GM18907 (cell line): ENCODE measurements at regions not wholly inside any gene's neighbourhood (a gene's known extent, or its start where the extent isn't known, plus 50 kb on each side); places are given as distances from the start of the nearest gene placed in this dataset.

ENCODE experiments used
- ATAC-seq: cut with Tn5 transposase; IDR thresholded peaks from one replicate; pipeline ENCODE4 v1.9.1; 2021; ENCODE audit warnings: mild to moderate bottlenecking, moderate library complexity; ENCODE audit not compliant: unreplicated experiment

DNA sequence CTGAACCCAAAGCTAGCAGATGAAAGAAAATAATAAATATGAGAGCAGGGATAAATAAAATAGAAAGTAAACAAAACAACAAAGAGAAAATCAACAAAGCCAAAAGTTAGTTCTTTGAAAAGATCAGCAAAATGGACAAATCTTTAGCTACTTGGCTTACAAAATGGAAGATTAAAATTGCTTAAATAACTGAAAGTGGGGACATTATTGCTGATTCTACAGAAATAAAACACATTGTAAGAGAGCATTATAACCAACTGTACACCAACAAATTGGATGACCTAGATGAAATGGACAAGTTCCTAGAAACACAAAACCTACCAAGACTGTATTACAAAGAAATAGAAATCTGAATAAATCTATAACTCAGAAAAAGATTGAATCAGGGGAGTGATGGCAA is 238.3 kb upstream of the C1orf87 start:
- ATAC-seq, result no peak

DNA sequence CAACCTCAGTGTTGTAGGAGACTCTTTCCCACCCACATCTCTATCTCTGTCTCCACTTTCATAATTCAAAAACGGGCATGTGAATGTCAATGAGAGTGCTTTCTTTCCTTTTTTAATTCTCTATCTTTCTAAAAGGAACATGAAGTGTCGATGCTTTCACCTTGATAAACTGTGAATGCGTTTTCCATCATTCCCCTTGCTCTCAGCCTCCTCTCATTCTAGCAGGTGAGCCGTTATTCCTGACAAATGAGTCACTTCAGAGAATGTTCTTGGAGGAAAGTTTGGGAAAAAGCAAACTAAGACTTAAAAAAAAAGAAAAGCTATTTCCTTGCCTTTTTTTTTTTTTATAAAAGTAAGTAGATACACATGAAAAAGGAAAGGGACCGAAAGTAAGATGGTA is 226.0 kb upstream of the C1orf87 start:
- no peak for ATAC-seq

DNA sequence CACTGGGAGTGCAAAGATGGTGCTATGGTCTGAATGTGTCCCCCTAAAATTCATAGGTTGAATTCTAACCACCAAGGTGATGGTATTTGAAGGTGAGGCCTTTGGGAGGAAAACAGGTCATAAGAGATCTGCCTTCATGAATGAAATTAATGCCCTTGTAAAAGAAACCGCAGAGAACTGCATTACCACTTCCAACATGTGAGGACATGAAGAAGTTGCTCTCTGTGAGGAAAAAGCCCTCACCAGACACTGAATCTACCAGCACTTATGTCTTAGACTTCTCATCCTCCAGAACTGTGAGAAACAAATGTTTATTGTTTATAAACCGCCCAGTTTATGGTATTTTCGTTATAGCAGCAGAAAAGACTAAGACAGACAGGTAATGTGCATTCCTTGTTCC is 224.7 kb upstream of the C1orf87 start:
- ATAC-seq, result no peak

DNA sequence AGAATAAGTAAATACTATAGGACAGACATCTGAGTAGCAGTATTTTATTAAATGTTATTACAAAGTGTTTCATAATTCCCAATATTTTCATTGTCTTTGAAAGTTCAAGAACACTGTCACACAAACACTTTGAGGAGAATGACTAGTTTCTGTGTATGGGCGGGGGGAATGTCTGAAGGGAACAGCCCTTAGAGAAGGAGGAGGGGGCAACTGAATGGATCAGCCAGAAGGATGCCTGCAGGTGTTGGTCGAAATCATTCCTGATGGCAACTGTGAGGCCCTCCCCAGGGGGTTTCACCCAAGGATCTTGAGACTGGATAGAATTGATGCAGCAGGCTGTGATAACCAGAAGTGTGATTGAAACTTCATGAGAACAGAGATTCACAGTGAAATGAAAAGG is 223.2 kb upstream of the C1orf87 start:
- ATAC-seq, result no peak

DNA sequence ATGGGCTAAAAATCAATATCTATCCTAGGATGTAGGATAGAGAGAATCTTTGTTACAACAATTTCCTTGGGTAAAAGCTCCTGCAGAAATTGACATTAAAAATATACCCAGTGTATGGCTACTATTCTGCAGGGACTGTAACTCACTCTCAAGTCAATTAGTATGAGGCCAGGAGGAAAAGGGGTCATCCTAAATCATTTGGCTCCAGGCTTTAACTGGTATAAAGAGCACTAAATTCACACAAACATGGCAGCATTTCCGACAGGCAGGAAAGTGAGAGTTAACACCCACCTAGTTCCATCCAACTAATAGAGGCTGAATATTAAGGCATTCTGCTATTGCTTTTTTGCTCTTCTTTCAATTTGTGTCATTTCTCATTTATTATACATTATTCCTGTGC is 218.6 kb upstream of the C1orf87 start:
- ATAC-seq, result no peak

DNA sequence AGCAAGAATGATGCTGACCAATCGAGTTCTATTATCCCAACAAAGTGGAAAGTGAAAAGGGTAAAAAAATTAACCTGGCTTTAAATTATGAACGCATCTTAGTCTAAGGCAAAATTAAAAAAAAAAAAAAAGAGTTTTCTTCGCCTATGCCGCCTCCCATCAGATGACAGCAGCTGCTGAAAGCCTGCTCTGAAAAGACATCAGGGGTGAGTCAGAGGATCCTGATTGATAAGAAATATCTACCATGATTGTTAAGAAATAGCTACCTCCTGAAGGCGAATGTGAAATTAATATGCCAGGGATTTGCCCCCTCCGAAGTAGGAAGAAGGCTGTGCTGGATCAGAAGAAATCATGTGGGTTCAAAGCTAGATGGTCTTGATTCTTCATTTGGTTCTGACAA is 216.8 kb upstream of the C1orf87 start:
- no peak for ATAC-seq

DNA sequence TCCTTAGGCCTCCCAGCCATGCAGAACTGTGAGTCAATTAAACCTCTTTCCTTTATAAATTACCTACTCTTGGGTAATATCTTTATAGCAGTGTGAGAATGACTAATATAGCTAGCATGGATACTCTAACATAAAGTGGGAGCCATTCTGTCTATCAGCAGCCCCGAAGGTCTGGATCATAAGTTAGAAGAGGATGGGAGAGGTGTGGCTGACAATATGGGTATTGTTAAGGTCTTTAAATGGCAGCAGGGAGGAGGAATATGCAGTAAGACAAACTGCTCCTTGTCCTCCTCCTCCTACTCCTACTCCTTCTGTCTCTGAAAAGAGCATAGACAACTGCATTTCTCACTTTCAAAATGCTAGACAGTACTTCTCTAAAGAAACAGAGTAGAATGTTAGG is 214.0 kb upstream of the C1orf87 start:
- ATAC-seq, result no peak

DNA sequence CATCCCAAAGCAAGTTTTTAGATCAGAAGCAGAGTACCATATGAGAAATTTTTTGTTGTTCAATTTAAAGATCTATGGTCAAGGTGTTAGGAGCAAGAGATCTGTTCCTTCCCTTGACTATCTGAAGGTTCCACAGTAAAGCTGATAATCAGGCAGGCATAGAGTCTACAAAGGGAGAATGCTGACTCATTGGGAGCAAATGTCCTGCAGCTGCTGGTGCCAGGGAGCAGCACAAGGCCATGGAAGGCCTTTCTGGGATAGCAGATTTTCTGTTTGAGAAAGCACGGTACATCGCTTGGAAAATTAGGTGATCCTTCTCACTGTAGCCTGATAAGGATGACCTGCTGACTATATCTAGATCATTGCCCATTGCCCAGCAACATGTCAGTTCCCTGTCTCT is 210.1 kb upstream of the C1orf87 start:
- no peak for ATAC-seq

DNA sequence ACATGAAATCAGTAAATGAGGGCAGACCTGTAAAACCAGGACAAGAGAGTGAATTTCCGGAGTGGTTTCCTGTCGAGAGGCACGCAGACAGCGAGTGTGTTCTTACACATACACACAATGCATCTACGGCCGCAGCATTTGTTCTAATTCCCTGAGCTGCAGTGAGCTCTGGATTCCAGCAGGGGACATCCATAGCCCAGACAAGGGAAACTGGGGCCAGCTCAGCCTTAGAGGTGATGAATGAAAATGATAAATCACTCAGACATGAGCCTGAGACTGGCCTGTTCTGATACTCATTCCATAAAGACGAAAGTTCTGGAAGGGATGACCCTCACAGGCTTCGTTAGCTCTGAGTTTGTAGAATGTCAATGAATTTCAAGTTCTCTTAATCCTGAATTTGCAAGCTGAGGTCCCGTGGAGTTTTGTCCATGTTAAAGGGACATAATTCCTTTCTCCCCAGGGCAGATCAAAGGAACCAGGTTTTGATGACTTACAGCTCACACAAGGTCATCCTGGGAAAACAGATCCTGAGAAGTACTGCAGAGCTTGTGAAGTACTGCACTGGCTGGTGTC is 207.9 kb upstream of the C1orf87 start:
- peak; percentile 94 for ATAC-seq

DNA sequence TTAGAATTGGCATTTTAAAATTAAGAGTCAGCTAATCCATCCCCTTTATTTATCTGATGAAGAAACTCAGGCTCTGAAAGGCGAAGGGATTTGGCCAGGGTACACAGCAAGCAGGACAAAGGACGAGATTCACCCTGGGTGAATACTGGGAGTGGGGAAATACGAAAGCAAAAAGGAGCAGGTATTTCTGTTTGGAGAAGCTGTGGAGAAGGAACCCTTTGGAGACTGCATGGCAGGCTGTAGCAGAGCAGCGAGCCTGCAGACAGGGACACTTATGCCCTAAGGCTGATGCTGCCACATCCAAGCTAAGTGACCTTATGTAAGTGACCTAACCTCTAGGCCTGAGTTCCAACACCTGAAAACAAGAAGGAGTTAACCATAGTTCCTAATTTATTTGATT is 207.2 kb upstream of the C1orf87 start:
- no peak for ATAC-seq

DNA sequence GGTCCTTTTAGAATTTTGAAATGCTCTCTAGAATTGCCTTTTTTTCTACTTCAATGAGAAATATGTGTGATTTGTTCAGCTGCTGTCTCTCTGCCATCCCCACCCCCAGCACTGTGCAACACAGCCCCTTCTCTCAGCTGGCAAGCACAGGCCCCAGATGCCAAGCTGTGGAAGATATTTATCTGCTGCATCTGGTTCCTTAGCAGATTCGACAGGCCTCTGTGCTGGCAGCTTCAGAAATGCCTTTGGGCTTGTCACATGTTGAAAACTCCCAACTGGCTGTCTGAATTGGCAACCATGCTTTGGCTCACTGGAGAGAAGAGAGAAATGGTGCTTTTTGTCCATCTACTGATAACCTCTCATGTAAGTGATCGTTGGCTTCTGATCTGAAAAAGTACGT is 206.7 kb upstream of the C1orf87 start:
- ATAC-seq, result no peak

DNA sequence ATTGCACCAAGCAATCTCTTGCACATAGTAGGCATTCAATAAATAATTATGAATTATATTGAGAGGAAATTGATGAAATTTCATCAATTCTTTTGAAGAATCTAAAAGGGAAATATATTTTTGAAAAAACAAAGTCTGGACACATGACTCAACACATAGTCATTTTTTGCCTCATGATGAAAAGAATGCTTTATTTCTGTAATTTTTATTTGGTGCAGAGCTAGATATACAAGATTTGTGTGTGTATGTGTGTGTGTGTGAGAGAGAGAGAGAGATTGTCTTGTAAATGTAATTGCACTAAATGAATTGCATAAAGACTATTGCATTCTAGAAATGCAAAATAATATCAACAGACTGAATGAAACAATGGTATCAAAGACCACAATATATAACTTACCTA is 206.2 kb upstream of the C1orf87 start:
- ATAC-seq, result no peak

DNA sequence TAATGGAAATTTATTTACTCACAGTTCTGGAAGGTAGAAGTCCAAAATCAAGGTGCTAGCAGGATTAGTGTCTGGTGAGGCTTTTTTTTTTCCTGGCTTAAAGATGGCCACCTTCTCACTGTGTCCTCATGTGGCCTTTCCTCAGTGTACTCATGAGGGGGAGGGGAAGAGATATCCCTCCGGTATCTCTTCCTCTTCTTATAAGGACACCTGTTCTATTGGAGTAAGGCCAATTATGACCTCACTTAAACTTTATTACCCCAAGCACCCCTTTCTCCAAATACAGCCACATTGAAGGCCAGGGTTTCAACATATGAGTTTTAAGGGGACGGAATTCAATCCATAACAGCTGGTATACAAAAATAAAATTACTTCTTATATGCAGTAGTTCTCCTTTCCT is 203.7 kb upstream of the C1orf87 start:
- ATAC-seq, result no peak

DNA sequence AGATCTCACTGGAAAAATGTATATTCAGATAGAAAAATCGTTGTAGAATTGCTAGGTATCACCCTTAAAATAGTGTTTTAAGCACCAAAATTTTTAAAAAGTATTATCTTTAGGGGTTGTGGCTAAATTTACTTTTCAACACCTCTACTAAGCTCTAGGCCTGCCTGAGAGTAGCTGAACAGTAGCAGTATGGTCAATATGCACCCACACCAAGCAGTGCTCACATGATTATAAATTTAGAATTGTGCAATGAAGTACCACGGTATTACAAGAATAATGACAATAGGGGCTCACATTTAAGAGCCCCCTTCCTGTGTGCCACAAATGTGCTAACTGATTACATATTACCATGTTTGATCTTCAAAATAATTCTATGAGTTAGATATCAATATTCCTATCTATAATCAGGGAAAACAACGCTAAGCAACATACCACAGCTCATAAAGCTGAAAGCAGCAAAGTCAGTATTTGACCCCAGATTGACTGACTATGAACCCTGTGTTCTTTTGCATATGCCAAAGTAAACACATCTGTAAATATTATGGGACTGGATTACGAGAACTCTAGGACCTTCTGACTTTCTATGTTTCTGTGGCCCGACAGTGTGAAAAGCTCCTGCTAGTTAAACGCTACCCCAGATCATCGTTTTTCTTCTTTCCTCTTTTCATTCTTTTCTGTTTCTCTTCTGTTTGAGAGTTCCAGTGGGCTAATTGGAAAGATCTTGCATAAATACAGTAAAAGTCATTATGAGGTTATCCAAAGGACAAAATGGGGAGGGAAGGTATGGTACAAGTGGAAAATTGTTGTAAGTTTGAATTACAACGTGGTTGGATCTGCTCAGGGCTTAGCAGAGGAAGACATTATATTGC is 201.1 kb upstream of the C1orf87 start:
- ATAC-seq, result no peak

DNA sequence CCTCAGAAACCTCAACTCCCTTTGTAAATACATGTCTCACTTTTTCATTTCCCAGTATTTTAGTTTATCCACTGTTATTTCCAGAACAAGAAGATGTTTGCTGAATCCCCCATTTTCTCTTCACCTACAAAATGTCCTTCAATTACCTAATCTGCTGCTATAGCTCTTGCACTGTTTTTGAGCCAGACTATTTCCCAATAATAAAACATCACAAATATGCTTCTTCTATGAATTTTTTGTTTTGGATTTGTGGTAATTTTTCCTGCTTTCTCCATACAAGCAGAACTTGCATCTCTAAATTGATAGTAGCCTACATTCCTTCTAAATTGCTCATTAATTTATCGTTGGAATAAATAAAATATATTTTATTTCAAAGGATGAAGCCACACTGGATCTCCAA is 199.6 kb upstream of the C1orf87 start:
- no peak for ATAC-seq

DNA sequence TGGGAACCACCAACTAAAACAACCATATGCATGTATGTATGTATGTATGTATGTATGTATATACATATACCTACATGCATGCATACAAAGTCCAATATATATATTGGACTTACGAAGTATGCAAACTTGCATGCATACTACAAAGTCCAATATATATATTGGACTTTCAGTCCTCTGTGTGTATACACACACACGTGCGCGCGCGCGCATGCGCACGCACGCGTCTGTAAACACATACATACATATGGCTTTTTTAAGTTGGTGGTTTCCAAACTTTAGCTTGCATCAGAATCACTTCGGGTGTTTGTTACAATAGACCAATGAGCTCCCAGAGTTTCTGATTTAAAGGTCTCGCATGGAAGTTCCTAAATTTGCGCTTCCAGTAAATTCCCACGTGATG is 197.5 kb upstream of the C1orf87 start:
- no peak for ATAC-seq

DNA sequence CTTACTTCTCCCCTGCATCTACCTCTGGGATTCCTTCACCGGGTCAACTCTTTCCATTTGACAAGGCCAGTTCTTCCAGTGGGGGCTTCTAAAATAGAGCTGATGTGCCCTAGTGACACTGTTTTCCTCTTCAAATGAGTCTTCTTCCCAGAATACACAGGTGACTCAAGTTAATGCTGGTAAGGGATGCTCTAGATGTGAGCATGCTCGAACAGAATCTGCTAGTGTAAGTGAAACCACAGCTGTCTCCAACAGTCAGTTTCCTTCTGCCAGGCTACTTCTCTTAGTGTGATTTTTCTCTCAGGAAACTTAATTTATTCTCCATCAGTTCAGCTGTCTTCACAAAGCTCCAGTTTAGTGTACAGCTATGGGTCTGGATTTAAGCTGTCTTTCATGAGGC is 194.9 kb upstream of the C1orf87 start:
- no peak for ATAC-seq

DNA sequence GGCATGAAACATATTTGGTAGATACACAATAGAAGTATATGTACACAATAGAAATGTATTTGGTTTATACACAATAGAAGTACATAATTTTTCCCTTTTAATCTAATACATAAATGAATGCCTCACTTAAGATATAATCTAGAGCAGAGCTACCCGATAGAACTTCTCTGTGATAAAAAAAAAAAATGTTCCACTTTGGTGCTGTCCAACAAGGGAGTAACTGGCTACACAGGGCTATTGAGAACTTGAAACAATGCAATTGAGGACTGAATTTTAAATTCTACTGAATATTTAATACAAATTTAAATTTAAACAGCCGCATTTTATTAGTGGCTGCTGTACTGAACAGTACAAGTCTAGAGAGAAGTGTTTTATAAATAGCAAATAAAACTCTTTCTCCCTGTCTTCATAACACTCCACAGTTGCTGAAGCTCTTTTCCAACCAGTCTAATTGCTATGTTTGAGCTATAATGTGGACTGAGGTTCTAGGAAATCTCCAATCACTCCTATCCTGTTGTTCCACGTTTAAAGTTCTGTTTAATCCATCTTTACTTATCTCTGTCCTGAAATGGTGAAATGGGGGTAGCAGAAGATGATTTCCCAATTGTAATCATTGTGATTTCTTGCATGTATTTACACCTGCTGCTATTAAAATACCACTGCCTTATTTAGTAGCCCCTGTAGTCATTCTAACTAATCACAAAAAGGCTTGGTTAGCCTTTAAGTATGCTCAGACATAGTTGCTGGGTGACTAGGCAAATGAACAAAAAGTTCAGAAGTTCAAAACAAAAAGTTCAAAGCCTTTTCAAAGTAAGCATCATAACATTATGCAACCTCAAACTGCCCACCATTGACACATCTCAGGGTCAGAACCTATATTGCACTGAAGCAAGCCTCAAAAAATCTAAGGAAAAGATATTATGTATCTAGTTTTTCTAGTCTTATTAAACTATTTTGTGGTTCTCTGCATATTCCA is 192.3 kb upstream of the C1orf87 start:
- no peak for ATAC-seq

DNA sequence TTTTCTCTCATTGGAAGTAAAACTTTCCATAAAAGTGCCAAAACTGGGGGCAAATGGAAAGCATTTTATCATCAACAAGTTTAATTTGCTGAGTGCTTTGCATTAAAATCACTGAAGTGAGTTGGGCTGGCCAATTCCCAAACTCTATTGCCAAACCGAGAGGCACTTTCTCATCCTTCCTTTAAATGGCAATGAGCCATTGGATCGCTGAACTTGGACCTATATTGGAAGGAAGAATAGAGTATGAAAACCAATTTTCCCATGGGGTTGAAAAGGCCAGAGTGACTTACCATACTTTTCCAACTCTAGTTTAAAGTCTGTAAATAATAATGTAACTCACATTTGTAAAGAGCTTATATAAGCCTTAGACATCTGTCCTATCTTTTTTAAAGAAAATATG is 189.1 kb upstream of the C1orf87 start:
- ATAC-seq, result no peak

DNA sequence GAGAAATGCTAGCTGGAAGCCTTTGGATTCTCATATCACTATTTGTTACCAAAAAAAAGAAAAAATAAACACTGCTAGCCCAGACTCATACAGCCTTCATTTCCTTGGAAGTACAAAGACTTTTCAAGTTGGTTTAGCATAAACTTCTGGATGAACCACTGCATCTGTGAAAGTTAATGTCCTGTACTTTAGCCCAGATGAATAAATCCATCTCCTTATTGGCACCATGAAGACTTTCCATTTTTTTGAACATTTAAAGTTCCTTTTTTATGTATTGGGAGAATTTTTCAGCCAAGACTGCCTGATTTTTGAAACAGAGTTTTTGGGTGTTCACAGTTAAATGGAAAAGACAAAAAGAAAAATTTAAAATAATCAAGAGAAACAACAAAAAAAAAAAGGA is 184.0 kb upstream of the C1orf87 start:
- no peak for ATAC-seq

DNA sequence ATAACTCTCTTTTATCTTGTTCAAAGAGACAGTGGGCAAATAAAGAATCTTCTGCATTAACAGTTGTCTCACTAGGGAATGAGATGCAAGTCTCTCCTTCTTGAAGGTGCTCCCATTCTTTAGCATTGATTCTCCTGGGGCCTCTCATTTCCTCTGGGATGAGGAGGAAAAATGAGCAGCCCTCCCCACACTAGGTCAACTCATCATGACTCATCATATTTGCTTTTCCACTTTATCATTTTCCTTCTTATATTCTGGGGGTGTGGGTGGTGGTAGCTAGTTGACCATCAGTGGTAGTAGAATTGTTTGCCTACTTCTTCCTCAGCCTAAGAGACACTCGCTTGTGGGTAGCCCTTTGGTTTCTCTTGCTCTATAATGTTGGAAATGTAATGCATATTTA is 182.0 kb upstream of the C1orf87 start:
- ATAC-seq, result no peak

DNA sequence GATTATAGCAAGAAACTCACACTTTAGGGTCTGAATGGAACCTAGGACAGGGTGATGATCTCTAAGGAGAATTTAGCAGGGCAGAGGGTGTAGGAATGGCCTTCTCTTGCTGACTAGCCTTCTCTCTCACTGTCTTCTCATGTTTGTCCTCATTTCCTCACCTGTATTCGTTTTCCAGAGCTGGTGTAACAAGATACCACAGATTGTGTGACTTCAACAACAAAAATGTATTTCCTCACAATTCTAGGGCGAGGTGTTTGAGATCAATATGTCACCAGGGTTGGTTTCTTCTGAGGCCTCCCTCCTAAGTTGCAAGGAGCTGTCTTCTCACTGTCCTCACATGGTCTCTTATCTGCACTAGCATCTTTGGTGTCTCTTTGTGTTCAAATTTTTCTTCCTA is 177.9 kb upstream of the C1orf87 start:
- no peak for ATAC-seq
